OCI-LY3 (cell line): ENCODE measurements at regions not wholly inside any gene's neighbourhood (a gene's known extent, or its start where the extent isn't known, plus 50 kb on each side); places are given as distances from the start of the nearest gene placed in this dataset.

Source experiments
- H2AFZ ChIP-seq: fragments of 200-600, 300-600 bp; shearing (Covaris generic); 2 replicates; pipeline ENCODE4 v1.6.0; 2014; ENCODE audit warnings: antibody characterized with exemption, low read depth, low read length
- H3K27ac ChIP-seq: fragments of 200-600, 300-600 bp; sonication (generic); 2 replicates; pipeline ENCODE4 v1.5.1; 2014; ENCODE audit warnings: mild to moderate bottlenecking, low read length, moderate library complexity, mixed read lengths
- H3K27me3 ChIP-seq: fragments of 200-600, 300-600 bp; sonication (generic); 2 replicates; pipeline ENCODE4 v1.6.1; 2014; ENCODE audit warnings: low read depth, low read length, mixed read lengths
- H3K36me3 ChIP-seq: fragments of 200-600, 300-600 bp; sonication (generic); replicated peaks from 2 replicates; pipeline ENCODE3; 2014; ENCODE audit warnings: low read depth, low read length, mixed read lengths
- H3K4me1 ChIP-seq: fragments of 300-600, 200-600 bp; sonication (generic); 2 replicates; pipeline ENCODE4 v1.6.1; 2014; ENCODE audit warnings: low read length, mixed read lengths
- H3K4me2 ChIP-seq: fragments of 200-600, 300-600 bp; sonication (generic); 2 replicates; pipeline ENCODE4 v1.6.1; 2014; ENCODE audit warnings: low read length, mixed read lengths
- H3K4me3 ChIP-seq: fragments of 300-600, 200-600 bp; sonication (generic); 2 replicates; pipeline ENCODE4 v1.5.1; 2014; ENCODE audit warnings: antibody characterized with exemption, mild to moderate bottlenecking, low read length, moderate library complexity
- H3K79me2 ChIP-seq: fragments of 300-600, 200-600 bp; shearing (Covaris generic); 2 replicates; pipeline ENCODE4 v1.6.1; 2014; ENCODE audit warnings: mild to moderate bottlenecking, low read length, mixed read lengths
- H3K9ac ChIP-seq: fragments of 300-600, 200-600 bp; shearing (Covaris generic); 2 replicates; pipeline ENCODE4 v1.6.0; 2014; ENCODE audit warnings: mild to moderate bottlenecking, low read length, moderate library complexity
- H3K9me3 ChIP-seq: fragments of 200-600, 300-600 bp; shearing (Covaris generic); 2 replicates; pipeline ENCODE4 v1.6.1; 2014; ENCODE audit warnings: low read length, mixed read lengths; ENCODE audit not compliant: insufficient read depth
- H4K20me1 ChIP-seq: fragments of 200-600, 300-600 bp; sonication (generic); 2 replicates; pipeline ENCODE4 v1.6.1; 2016; ENCODE audit warnings: low read length, mixed read lengths; ENCODE audit not compliant: insufficient read depth
- CTCF ChIP-seq: fragments of 200-600, 300-600 bp; sonication (generic); IDR thresholded peaks from 2 replicates; pipeline ENCODE4 v1.5.1; 2014; ENCODE audit warnings: antibody characterized with exemption, low read length, low read depth
- EZH2phosphoT487 ChIP-seq: fragments of 200-600 bp; shearing (Covaris generic); IDR thresholded peaks from 2 replicates; pipeline ENCODE4 v1.6.1; 2018; ENCODE audit warnings: antibody characterized with exemption, mixed run types, low read depth

GRCh38 chr10:30765616-30766015, 136.1 kb upstream of the LYZL2 start:
- H3K9ac ChIP-seq, result no peak overlapping the region
- H3K9me3 ChIP-seq, result 0 out of 2 replicates have a peak, but pooled peaks cover 2% of the 10 kb centered on the region
- H3K79me2 ChIP-seq, result no peaks in the 10 kb centered on the region
- H3K4me3 ChIP-seq, result no peak overlapping the region
- no peaks in the 10 kb centered on the region for H3K36me3 ChIP-seq
- no peak overlapping the region for H3K4me2 ChIP-seq
- no peak for TF ChIP-seq CTCF
- no peak for TF ChIP-seq EZH2phosphoT487
- H3K4me1 ChIP-seq, result no peaks in the 10 kb centered on the region
- H4K20me1 ChIP-seq, result no peaks in the 10 kb centered on the region
- no peaks in the 10 kb centered on the region for H3K27me3 ChIP-seq
- no peak overlapping the region for H3K27ac ChIP-seq
- no peak overlapping the region for H2AFZ ChIP-seq

- H3K9ac ChIP-seq, result no peak overlapping the region
- H4K20me1 ChIP-seq, result no peaks in the 10 kb centered on the region
- no peak overlapping the region for H3K4me3 ChIP-seq
- no peak for TF ChIP-seq CTCF
- TF ChIP-seq EZH2phosphoT487, result no peak
- no peaks in the 10 kb centered on the region for H3K79me2 ChIP-seq
- no peak overlapping the region for H2AFZ ChIP-seq
- H3K9me3 ChIP-seq, result no peaks in the 10 kb centered on the region
- no peak overlapping the region for H3K27ac ChIP-seq
- no peaks in the 10 kb centered on the region for H3K27me3 ChIP-seq
- H3K4me1 ChIP-seq, result no peaks in the 10 kb centered on the region
- no peak overlapping the region for H3K4me2 ChIP-seq
- no peaks in the 10 kb centered on the region for H3K36me3 ChIP-seq
Observed at GRCh38 chr10:30765022-30765615, 135.6 kb upstream of the LYZL2 start.

- Histone ChIP-seq H3K9ac (no peak overlapping the region), H2AFZ (no peak overlapping the region), H3K4me3 (no peak overlapping the region), H3K9me3 (no peaks in the 10 kb centered on the region), H3K36me3 (no peaks in the 10 kb centered on the region), H3K4me2 (no peak overlapping the region), H3K27ac (no peak overlapping the region), H3K79me2 (no peaks in the 10 kb centered on the region), H3K4me1 (0 out of 2 replicates have a peak, but pooled peaks cover 4% of the 10 kb centered on the region), H4K20me1 (no peaks in the 10 kb centered on the region), H3K27me3 (no peaks in the 10 kb centered on the region)
- TF ChIP-seq CTCF (no peak), EZH2phosphoT487 (no peak)
Observed at GRCh38 chr10:30763918-30764317, 134.4 kb upstream of the LYZL2 start.

- Histone ChIP-seq H3K9ac (no peak overlapping the region), H3K27me3 (no peaks in the 10 kb centered on the region), H3K9me3 (no peaks in the 10 kb centered on the region), H3K4me1 (0 out of 2 replicates have a peak, but pooled peaks cover 4% of the 10 kb centered on the region), H3K4me3 (no peak overlapping the region), H2AFZ (no peak overlapping the region), H3K36me3 (no peaks in the 10 kb centered on the region), H3K4me2 (no peak overlapping the region), H4K20me1 (no peaks in the 10 kb centered on the region), H3K27ac (no peak overlapping the region), H3K79me2 (no peaks in the 10 kb centered on the region)
- TF ChIP-seq CTCF (no peak), EZH2phosphoT487 (no peak)
Observed at GRCh38 chr10:30762620-30763019, 133.1 kb upstream of the LYZL2 start.
